Body of pancreas (tissue), 4 donors: ENCODE measurements at regions not wholly inside any gene's neighbourhood (a gene's known extent, or its start where the extent isn't known, plus 50 kb on each side); places are given as distances from the start of the nearest gene placed in this dataset.
A peak's percentile ranks its signal among the peaks of the same experiment; 100 is the strongest.

Experiments used
- ATAC-seq: fragments of 150-250 bp; one replicate; pipeline ENCODE4 v1.9.1; 2016
- DNase-seq, 4 donors: peaks; one replicate each; pipeline ENCODE4 v3.0.0-alpha.2; 2019
- H3K27ac ChIP-seq, 4 donors: fragments of 200-600 bp; sonication (generic); 1 replicate in 3 of 4; 2 replicates in 1 of 4; pipeline versions ENCODE4 v1.5.1 to v1.6.1; 2016 to 2019; ENCODE audit warnings: mild to moderate bottlenecking in 1 of 4, mixed read lengths in 1 of 4, moderate library complexity in 1 of 4
- H3K27me3 ChIP-seq, 2 donors: fragments of 200-600 bp; sonication (generic); one replicate each; pipeline ENCODE4 v1.6.0; 2016; ENCODE audit warnings: mild to moderate bottlenecking in 1 of 2
- H3K36me3 ChIP-seq, 2 donors: fragments of 200-600 bp; sonication (generic); replicated peaks in 1 of 2; 2 replicates each; pipeline ENCODE4 v1.5.1; 2016; ENCODE audit warnings: low read depth in 2 of 2; ENCODE audit not compliant: insufficient read depth in 1 of 2
- H3K4me1 ChIP-seq: fragments of 200-600 bp; sonication (generic); one replicate; pipeline ENCODE4 v1.6.0; 2016
- H3K4me3 ChIP-seq, 2 donors: fragments of 200-600 bp; sonication (generic); 1 replicate in 1 of 2; 2 replicates in 1 of 2; pipeline ENCODE4 v1.5.1; 2016 to 2019
- H3K9me3 ChIP-seq, 3 donors: fragments of 200-600 bp; sonication (generic); 1 replicate in 2 of 3; 2 replicates in 1 of 3; pipeline ENCODE4 v1.5.1; 2016
- CTCF ChIP-seq, 7 experiments: fragments of 450-650 bp in 4 of 7; fragments of 200-600 bp in 3 of 7; sonication (generic) in 3 of 7; IDR thresholded peaks; one replicate each; pipeline ENCODE4 v1.5.1; 2016 to 2019; ENCODE audit warnings: antibody characterized with exemption in 7 of 7
- POLR2A ChIP-seq, 3 donors: fragments of 450-650 bp; IDR thresholded peaks; one replicate each; pipeline ENCODE4 v1.6.1; 2016; ENCODE audit warnings: antibody characterized with exemption in 3 of 3, mild to moderate bottlenecking in 2 of 3
- WGBS, 2 donors: methylation state at CpG; one replicate each; pipeline ENCODE4 v1.1.5; 2017; 5-methylcytosine and 5-hydroxymethylcytosine counted together
- intact Hi-C: fragments of 100-400 bp; cut with DNase I; formaldehyde crosslinking; loops from one replicate; pipeline ENCODE4 v1.15.1; 2023

GRCh38 chr9:99588747-99589146 is 232.9 kb upstream of the NR4A3 start:
- 89 to 98% methylated on average over 2 of the region's 2 CpGs for WGBS, 2 donors
- Histone ChIP-seq H3K4me3 (no peak overlapping the region), H3K9me3 (no peaks in the 10 kb centered on the region), H3K27ac (no peak overlapping the region), H3K36me3 (no peaks in the 10 kb centered on the region), H3K4me1 (no peaks in the 10 kb centered on the region), H3K27me3 (no peaks in the 10 kb centered on the region)
- intact Hi-C loops = no loop called here
- ATAC-seq = no peak
- DNase-seq = no peak
- TF ChIP-seq POLR2A (IDR thresholded peaks at IDR 0.05) (no peak), CTCF (IDR thresholded peaks at IDR 0.05) (no peak)

DNA sequence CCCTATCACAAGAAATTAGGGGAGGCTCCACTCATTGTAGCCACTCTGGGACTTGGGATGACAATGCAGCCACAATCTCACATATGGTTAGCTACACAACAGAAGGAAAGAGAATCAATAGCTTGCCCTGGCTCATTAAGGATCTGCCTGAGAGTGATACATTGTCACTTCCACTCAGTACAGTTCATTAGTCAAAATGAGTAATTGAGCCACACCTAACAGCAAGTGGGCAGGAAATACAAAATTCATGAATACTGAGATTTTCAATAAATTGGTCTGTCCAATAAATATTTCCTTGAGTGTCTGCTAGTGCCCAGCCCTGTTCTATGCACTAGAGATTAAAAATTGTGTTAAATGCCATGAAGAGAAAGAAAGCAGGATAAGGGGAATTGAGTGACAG is 231.3 kb upstream of the NR4A3 start:
- H3K36me3 ChIP-seq = no peaks in the 10 kb centered on the region
- no peak for ATAC-seq
- DNase-seq = no peak
- no peaks in the 10 kb centered on the region for H3K4me1 ChIP-seq
- H3K4me3 ChIP-seq = no peak overlapping the region
- peak overlapping the region in 1 of 4 donors; percentile 12 for H3K27ac ChIP-seq
- no peaks in the 10 kb centered on the region for H3K9me3 ChIP-seq
- intact Hi-C loops = no loop called here
- no peaks in the 10 kb centered on the region for H3K27me3 ChIP-seq
- TF ChIP-seq POLR2A (IDR thresholded peaks at IDR 0.05) (no peak), CTCF (IDR thresholded peaks at IDR 0.05) (no peak)

- Histone ChIP-seq H3K36me3 (no peaks in the 10 kb centered on the region), H3K4me3 (no peak overlapping the region), H3K27me3 (no peaks in the 10 kb centered on the region), H3K9me3 (no peaks in the 10 kb centered on the region), H3K4me1 (no peaks in the 10 kb centered on the region), H3K27ac (peak overlapping the region in 1 of 4 donors; percentile 12)
- peak in 1 of 4 donors; percentile 22 for DNase-seq
- ATAC-seq = no peak
- WGBS, 2 donors = 70 to 73% methylated on average over 1 of the region's 1 CpG
- intact Hi-C loops = no loop called here
- TF ChIP-seq POLR2A (IDR thresholded peaks at IDR 0.05) = no peak
- TF ChIP-seq CTCF (IDR thresholded peaks at IDR 0.05) = no peak
Measured at GRCh38 chr9:99590840-99591239, 230.8 kb upstream of the NR4A3 start.

GRCh38 chr9:99591770-99592169 is 229.9 kb upstream of the NR4A3 start:
- no peak for TF ChIP-seq CTCF (IDR thresholded peaks at IDR 0.05)
- ATAC-seq (no peak), DNase-seq (no peak)
- Histone ChIP-seq H3K27ac (no peak overlapping the region), H3K4me1 (no peaks in the 10 kb centered on the region), H3K27me3 (no peaks in the 10 kb centered on the region), H3K9me3 (no peaks in the 10 kb centered on the region), H3K36me3 (no peaks in the 10 kb centered on the region), H3K4me3 (no peak overlapping the region)
- intact Hi-C loops = no loop called here
- WGBS, 2 donors = 86 to 94% methylated on average over 2 of the region's 2 CpGs

DNA sequence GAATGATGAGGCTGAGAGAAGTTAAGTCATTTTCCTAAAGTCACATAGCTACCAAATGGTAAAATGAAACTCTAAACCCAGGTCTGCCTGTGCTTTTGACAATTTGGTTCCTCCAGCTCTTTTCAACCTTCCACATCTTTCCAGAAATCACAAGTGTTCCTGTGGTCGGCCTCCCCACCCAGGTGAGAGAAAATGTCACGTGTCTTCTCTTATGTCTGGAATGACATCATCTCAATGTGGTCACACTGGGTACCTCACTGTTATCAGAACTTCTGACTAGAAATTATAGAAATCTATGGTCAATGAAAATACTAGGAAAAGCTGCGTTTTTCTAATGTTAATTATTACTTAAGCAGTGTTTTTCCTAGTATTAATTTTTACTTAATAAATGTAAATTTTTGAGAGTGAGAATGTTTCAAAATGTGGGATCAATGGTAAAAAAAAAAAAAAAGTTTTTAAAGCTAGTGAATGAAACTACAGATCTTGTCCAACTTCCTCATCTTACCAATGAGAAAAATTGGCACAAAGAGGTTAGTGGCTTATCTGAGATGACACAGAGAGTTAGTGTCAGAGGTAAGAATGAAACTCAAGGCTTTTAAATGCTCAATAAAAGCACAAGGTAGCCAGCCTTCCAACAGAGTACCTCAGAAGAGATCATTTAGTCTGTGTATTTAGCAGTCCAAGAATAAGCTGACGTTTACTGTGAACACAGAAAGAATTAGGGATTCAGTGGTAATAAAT is 228.7 kb upstream of the NR4A3 start:
- H3K27ac ChIP-seq = no peak overlapping the region
- ATAC-seq (no peak), DNase-seq (no peak)
- no peak overlapping the region for H3K4me3 ChIP-seq
- TF ChIP-seq CTCF (IDR thresholded peaks at IDR 0.05) = no peak
- H3K27me3 ChIP-seq = no peaks in the 10 kb centered on the region
- 44 to 58% methylated on average over 4 of the region's 4 CpGs for WGBS, 2 donors
- intact Hi-C loops = no loop called here
- no peaks in the 10 kb centered on the region for H3K36me3 ChIP-seq
- H3K9me3 ChIP-seq = no peaks in the 10 kb centered on the region
- no peaks in the 10 kb centered on the region for H3K4me1 ChIP-seq
